Neural progenitor cell (in vitro differentiated cells): ENCODE measurements at regions not wholly inside any gene's neighbourhood (a gene's known extent, or its start where the extent isn't known, plus 50 kb on each side); places are given as distances from the start of the nearest gene placed in this dataset.

Source experiments
- DNase-seq: peaks from one replicate; pipeline ENCODE4 v3.0.0-alpha.2; 2016; ENCODE audit warnings: low spot score
- H2AFZ ChIP-seq: fragments of 200-600 bp; sonication (generic); replicated peaks from 2 replicates; pipeline ENCODE4 v1.6.1; 2016; ENCODE audit warnings: antibody characterized with exemption
- H3F3A ChIP-seq: fragments of 200-600 bp; sonication (generic); 2 replicates; pipeline ENCODE4 v1.6.1; 2016; ENCODE audit warnings: antibody characterized with exemption, low read depth
- H3K27ac ChIP-seq: fragments of 200-600 bp; sonication (generic); 2 replicates; pipeline ENCODE4 v1.5.1; 2016; ENCODE audit warnings: mild to moderate bottlenecking
- H3K27me3 ChIP-seq: fragments of 200-600 bp; sonication (generic); 2 replicates; pipeline ENCODE4 v1.6.1; 2016; ENCODE audit warnings: mild to moderate bottlenecking, moderate library complexity
- H3K36me3 ChIP-seq: fragments of 200-600 bp; sonication (generic); 2 replicates; pipeline ENCODE4 v1.5.1; 2016
- H3K4me1 ChIP-seq: fragments of 200-600 bp; sonication (generic); 2 replicates; pipeline ENCODE4 v1.6.1; 2016; ENCODE audit warnings: mixed run types
- H3K4me2 ChIP-seq: fragments of 200-600 bp; sonication (generic); 2 replicates; pipeline ENCODE4 v1.6.1; 2016
- H3K4me3 ChIP-seq: fragments of 200-600 bp; sonication (generic); 2 replicates; pipeline ENCODE4 v1.5.1; 2016
- H3K79me2 ChIP-seq: fragments of 200-600 bp; sonication (generic); 2 replicates; pipeline ENCODE4 v1.6.1; 2016; ENCODE audit warnings: low read depth
- H3K9ac ChIP-seq: fragments of 200-600 bp; sonication (generic); 2 replicates; pipeline ENCODE4 v1.6.1; 2016
- H3K9me3 ChIP-seq: fragments of 200-600 bp; sonication (generic); 2 replicates; pipeline ENCODE4 v1.5.1; 2016; ENCODE audit warnings: low read depth
- H4K20me1 ChIP-seq: fragments of 200-600 bp; sonication (generic); 2 replicates; pipeline ENCODE4 v1.6.1; 2016; ENCODE audit warnings: low read depth
- H3K27ac Mint-ChIP-seq: 3 replicates; pipeline ENCODE4 v1.8.0; 2021; ENCODE audit warnings: mixed read lengths
- H3K27me3 Mint-ChIP-seq: 2 replicates; pipeline ENCODE4 v1.8.0; 2022; ENCODE audit warnings: low read depth, mild to moderate bottlenecking, inconsistent platforms, moderate library complexity, mixed read lengths; ENCODE audit not compliant: insufficient read depth
- H3K36me3 Mint-ChIP-seq: 3 replicates; pipeline ENCODE4 v1.8.0; 2021; ENCODE audit warnings: mixed read lengths
- H3K4me1 Mint-ChIP-seq: 3 replicates; pipeline ENCODE4 v1.8.0; 2021; ENCODE audit warnings: mixed read lengths
- H3K4me3 Mint-ChIP-seq: 3 replicates; pipeline ENCODE4 v1.8.0; 2021; ENCODE audit warnings: mild to moderate bottlenecking, moderate library complexity, mixed read lengths
- H3K9me3 Mint-ChIP-seq: 3 replicates; pipeline ENCODE4 v1.8.0; 2020; ENCODE audit warnings: mixed read lengths
- EZH2 ChIP-seq: fragments of 200-600 bp; sonication (generic); IDR thresholded peaks from 2 replicates; pipeline ENCODE4 v1.6.1; 2017; ENCODE audit warnings: antibody characterized with exemption, mild to moderate bottlenecking, moderate library complexity
- EZH2phosphoT487 ChIP-seq: fragments of 200-600 bp; sonication (generic); IDR thresholded peaks from 2 replicates; pipeline ENCODE4 v1.6.1; 2017; ENCODE audit warnings: antibody characterized with exemption
- TF ChIP-seq, protein P1 (sequence below): fragments of 200-600 bp; sonication (generic); IDR thresholded peaks from 2 replicates; pipeline ENCODE4 v1.5.1; 2017; ENCODE audit warnings: antibody characterized with exemption, mild to moderate bottlenecking

DNA sequence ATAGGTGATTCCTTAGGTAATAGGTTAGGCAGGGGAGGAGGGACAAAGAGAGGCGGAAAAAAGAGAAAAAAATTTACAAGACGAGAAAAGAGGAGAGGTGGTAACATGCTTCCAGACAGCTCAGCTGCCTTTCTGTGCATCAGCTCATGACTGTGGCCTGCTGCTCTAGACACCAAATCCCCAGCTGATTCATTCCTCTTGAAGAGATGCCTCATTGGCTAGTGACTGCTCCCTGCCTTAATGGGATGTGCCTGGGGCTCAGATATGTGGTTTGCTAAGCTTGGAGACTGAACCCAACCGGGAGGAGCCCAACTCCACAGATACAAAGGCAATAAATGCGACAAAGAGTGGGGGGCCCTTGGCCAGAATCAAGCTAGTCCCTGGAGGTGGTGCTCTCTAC lies 105.9 kb upstream of the FAM20A start:
- Histone ChIP-seq H3K9ac (no peak overlapping the region), H3F3A (no peaks in the 10 kb centered on the region), H3K4me2 (no peak overlapping the region), H4K20me1 (no peaks in the 10 kb centered on the region), H3K9me3 (no peaks in the 10 kb centered on the region), H3K79me2 (no peaks in the 10 kb centered on the region), H3K27ac (no peak overlapping the region), H3K27me3 (no peaks in the 10 kb centered on the region), H2AFZ (no peak overlapping the region), H3K36me3 (no peaks in the 10 kb centered on the region), H3K4me1 (no peaks in the 10 kb centered on the region), H3K4me3 (no peak overlapping the region)
- Mint-ChIP-seq H3K36me3 (no peaks in the 10 kb centered on the region), H3K9me3 (no peaks in the 10 kb centered on the region), H3K4me1 (no peaks in the 10 kb centered on the region), H3K27me3 (peaks cover 2% of the 10 kb centered on the region), H3K4me3 (no peak overlapping the region), H3K27ac (no peak overlapping the region)
- TF ChIP-seq EZH2 (no peak), EZH2phosphoT487 (no peak)
- TF ChIP-seq, protein P1, sequence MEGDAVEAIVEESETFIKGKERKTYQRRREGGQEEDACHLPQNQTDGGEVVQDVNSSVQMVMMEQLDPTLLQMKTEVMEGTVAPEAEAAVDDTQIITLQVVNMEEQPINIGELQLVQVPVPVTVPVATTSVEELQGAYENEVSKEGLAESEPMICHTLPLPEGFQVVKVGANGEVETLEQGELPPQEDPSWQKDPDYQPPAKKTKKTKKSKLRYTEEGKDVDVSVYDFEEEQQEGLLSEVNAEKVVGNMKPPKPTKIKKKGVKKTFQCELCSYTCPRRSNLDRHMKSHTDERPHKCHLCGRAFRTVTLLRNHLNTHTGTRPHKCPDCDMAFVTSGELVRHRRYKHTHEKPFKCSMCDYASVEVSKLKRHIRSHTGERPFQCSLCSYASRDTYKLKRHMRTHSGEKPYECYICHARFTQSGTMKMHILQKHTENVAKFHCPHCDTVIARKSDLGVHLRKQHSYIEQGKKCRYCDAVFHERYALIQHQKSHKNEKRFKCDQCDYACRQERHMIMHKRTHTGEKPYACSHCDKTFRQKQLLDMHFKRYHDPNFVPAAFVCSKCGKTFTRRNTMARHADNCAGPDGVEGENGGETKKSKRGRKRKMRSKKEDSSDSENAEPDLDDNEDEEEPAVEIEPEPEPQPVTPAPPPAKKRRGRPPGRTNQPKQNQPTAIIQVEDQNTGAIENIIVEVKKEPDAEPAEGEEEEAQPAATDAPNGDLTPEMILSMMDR = no peak
- peak; percentile 10 for DNase-seq

DNA sequence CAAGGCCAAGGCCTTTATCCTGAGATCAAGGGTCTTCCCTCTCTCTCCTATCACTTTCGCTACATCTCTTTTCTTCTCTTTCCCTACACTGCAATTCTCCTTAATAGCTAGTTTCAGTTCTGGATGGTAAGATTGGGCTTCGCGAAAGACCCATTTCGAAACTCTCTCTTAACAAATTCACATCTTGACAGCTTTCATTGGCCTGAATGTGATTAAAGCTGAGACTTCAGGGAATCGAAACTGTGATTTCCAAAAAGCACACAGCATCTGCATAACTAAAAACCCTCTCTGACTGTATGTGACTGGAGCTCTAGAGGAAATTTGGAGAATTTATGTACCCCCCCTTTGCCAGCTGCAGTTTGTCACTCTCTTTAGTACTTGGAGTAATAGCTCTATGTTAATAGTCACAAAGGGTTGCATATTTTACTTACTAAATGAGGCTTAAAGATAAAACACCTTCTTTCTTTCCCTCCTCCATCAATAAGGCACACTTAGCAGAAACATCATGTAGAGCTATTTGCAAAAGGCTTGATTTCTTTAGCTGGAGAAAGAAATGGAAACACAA lies 105.3 kb upstream of the FAM20A start:
- Histone ChIP-seq H3K4me2 (no peak overlapping the region), H3K9me3 (no peaks in the 10 kb centered on the region), H3K79me2 (no peaks in the 10 kb centered on the region), H3K36me3 (no peaks in the 10 kb centered on the region), H3F3A (no peaks in the 10 kb centered on the region), H3K9ac (no peak overlapping the region), H3K4me3 (no peak overlapping the region), H3K27ac (no peak overlapping the region), H3K27me3 (no peaks in the 10 kb centered on the region), H4K20me1 (no peaks in the 10 kb centered on the region), H2AFZ (no peak overlapping the region), H3K4me1 (no peaks in the 10 kb centered on the region)
- no peak overlapping the region for H3K4me3 Mint-ChIP-seq
- H3K36me3 Mint-ChIP-seq = no peaks in the 10 kb centered on the region
- peaks cover 4% of the 10 kb centered on the region for H3K27me3 Mint-ChIP-seq
- no peaks in the 10 kb centered on the region for H3K9me3 Mint-ChIP-seq
- TF ChIP-seq EZH2phosphoT487 = no peak
- DNase-seq = no peak
- no peaks in the 10 kb centered on the region for H3K4me1 Mint-ChIP-seq
- H3K27ac Mint-ChIP-seq = no peak overlapping the region

DNA sequence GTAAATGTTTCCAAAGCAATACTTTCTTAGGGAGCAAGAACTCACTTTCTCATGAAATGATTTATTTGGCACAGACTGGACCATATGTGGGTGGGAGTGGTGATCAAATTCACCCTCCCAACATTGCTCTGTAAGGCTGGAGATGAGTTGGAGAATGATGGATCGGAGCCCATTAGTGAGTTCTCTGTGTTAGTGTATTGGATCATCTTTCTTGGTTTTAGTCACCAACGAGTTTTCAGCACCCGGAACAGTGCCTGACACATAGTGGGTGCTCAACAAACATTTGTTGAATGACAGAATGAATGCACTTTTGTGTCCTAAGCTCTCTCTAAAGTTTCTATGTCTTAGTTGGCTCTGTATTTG lies 104.5 kb upstream of the FAM20A start:
- no peaks in the 10 kb centered on the region for H3K27me3 ChIP-seq

More for the DNA sequence above, 104.5 kb upstream of the FAM20A start:
- H3K9me3 ChIP-seq = no peaks in the 10 kb centered on the region
- H3K27me3 Mint-ChIP-seq = peaks cover 3% of the 10 kb centered on the region
- H3K9me3 Mint-ChIP-seq = no peaks in the 10 kb centered on the region
- no peaks in the 10 kb centered on the region for H3K36me3 Mint-ChIP-seq
- no peak overlapping the region for H3K4me2 ChIP-seq
- no peaks in the 10 kb centered on the region for H4K20me1 ChIP-seq
- no peaks in the 10 kb centered on the region for H3K4me1 Mint-ChIP-seq
- TF ChIP-seq EZH2phosphoT487 = no peak
- TF ChIP-seq, protein P1 = no peak
- no peak for TF ChIP-seq EZH2
- no peak overlapping the region for H3K27ac Mint-ChIP-seq
- no peaks in the 10 kb centered on the region for H3K36me3 ChIP-seq
- H3K79me2 ChIP-seq = no peaks in the 10 kb centered on the region
- no peak overlapping the region for H3K4me3 ChIP-seq
- no peak for DNase-seq
- H3K4me3 Mint-ChIP-seq = no peak overlapping the region
- H3F3A ChIP-seq = no peaks in the 10 kb centered on the region
- H3K27ac ChIP-seq = no peak overlapping the region
- no peak overlapping the region for H3K9ac ChIP-seq
- no peaks in the 10 kb centered on the region for H3K4me1 ChIP-seq
- no peak overlapping the region for H2AFZ ChIP-seq
